Common myeloid progenitor, CD34-positive (primary cell): ENCODE measurements at regions not wholly inside any gene's neighbourhood (a gene's known extent, or its start where the extent isn't known, plus 50 kb on each side); places are given as distances from the start of the nearest gene placed in this dataset.

Source experiments
- CTCF ChIA-PET: fragments of 350-600 bp; sonication (Branson Sonifier 250); formaldehyde crosslinking; loops from one replicate; lab custom pipeline; 2021; ENCODE audit warnings: antibody characterized with exemption; lab: Charles Lee
- POLR2A ChIA-PET: fragments of 350-600 bp; sonication (Branson Sonifier 250); formaldehyde crosslinking; loops from one replicate; lab custom pipeline; 2021; ENCODE audit warnings: antibody characterized with exemption; lab: Charles Lee
- DNase-seq, 3 donors: peaks; one replicate each; pipeline versions ENCODE4 v3.0.0 to v3.0.0-alpha.2; 2013
- H3K27ac ChIP-seq, 2 experiments: 1 replicate in 1 of 2; 2 replicates in 1 of 2; pipeline ENCODE4 v1.7.0; 2013; ENCODE audit warnings: inconsistent platforms in 2 of 2, low read length in 2 of 2, mild to moderate bottlenecking in 2 of 2, low read depth in 1 of 2, moderate library complexity in 1 of 2; ENCODE audit not compliant: severe bottlenecking in 2 of 2, insufficient read depth in 1 of 2, poor library complexity in 1 of 2
- H3K27me3 ChIP-seq, 5 experiments: replicated peaks in 2 of 5; 1 replicate in 3 of 5; 2 replicates in 2 of 5; pipeline versions ENCODE4 v1.6.1 to v1.7.0; 2013; ENCODE audit warnings: low read length in 4 of 5, mild to moderate bottlenecking in 2 of 5, moderate library complexity in 2 of 5, inconsistent platforms in 1 of 5; ENCODE audit not compliant: insufficient read depth in 5 of 5, control insufficient read depth in 4 of 5
- H3K36me3 ChIP-seq, 4 experiments: 1 replicate in 2 of 4; 2 replicates in 2 of 4; pipeline versions ENCODE4 v1.6.1 to v1.7.0; 2013; ENCODE audit warnings: low read length in 3 of 4, control low read depth in 1 of 4, mild to moderate bottlenecking in 1 of 4; ENCODE audit not compliant: control insufficient read depth in 4 of 4, insufficient read depth in 4 of 4
- H3K4me1 ChIP-seq, 4 experiments: 1 replicate in 3 of 4; 2 replicates in 1 of 4; pipeline versions ENCODE4 v1.6.1 to v1.7.1; 2013; ENCODE audit warnings: low read length in 3 of 4, mild to moderate bottlenecking in 3 of 4, control low read depth in 1 of 4, inconsistent platforms in 1 of 4, moderate library complexity in 1 of 4; ENCODE audit not compliant: control insufficient read depth in 4 of 4, insufficient read depth in 4 of 4; ENCODE audit errors: control extremely low read depth in 1 of 4
- H3K4me3 ChIP-seq, 7 experiments: 1 replicate in 4 of 7; 2 replicates in 3 of 7; pipeline versions ENCODE4 v1.5.1 to v1.7.0; 2013; ENCODE audit warnings: mild to moderate bottlenecking in 7 of 7, low read length in 6 of 7, moderate library complexity in 6 of 7, inconsistent platforms in 2 of 7, low read depth in 2 of 7, control low read depth in 1 of 7; ENCODE audit not compliant: insufficient read depth in 4 of 7, control insufficient read depth in 1 of 7; ENCODE audit errors: extremely low read depth in 1 of 7
- H3K9me3 ChIP-seq, 5 experiments: 1 replicate in 4 of 5; 2 replicates in 1 of 5; pipeline versions ENCODE4 v1.6.1 to v1.7.1; 2013; ENCODE audit warnings: low read length in 4 of 5, mild to moderate bottlenecking in 2 of 5, inconsistent platforms in 1 of 5, low read depth in 1 of 5, moderate library complexity in 1 of 5; ENCODE audit not compliant: control insufficient read depth in 4 of 5, insufficient read depth in 2 of 5; ENCODE audit errors: control extremely low read depth in 1 of 5
- WGBS: methylation state at CpG from one replicate; pipeline ENCODE4 v1.1.5; 2013; ENCODE audit not compliant: insufficient coverage; 5-methylcytosine and 5-hydroxymethylcytosine counted together

- no peak overlapping the region for H3K4me3 ChIP-seq
- H3K27ac ChIP-seq = no peak overlapping the region
- peaks cover 0 to 4% (median 0%) of the 10 kb centered on the region in 5 experiments for H3K27me3 ChIP-seq
- POLR2A ChIA-PET = no interaction called here
- WGBS = 100% methylated on average over 1 of the region's 2 CpGs
- no peaks in the 10 kb centered on the region for H3K36me3 ChIP-seq
- peaks cover 0 to 3% (median 0%) of the 10 kb centered on the region in 4 experiments for H3K4me1 ChIP-seq
- DNase-seq = no peak
- CTCF ChIA-PET = no interaction called here
- no peaks in the 10 kb centered on the region for H3K9me3 ChIP-seq
Observed at GRCh38 chr9:104025945-104026344, 68.2 kb upstream of the SMC2 start.

GRCh38 chr9:104027295-104027694 lies 66.8 kb upstream of the SMC2 start:
- Histone ChIP-seq H3K4me1 (peaks cover 0 to 3% (median 0%) of the 10 kb centered on the region in 4 experiments), H3K36me3 (no peaks in the 10 kb centered on the region), H3K9me3 (no peaks in the 10 kb centered on the region), H3K27me3 (peaks cover 0 to 4% (median 0%) of the 10 kb centered on the region in 5 experiments), H3K4me3 (no peak overlapping the region), H3K27ac (no peak overlapping the region)
- peak in 2 of 3 donors; percentile 16 to 32 for DNase-seq
- POLR2A ChIA-PET = no interaction called here
- 22% methylated on average over 5 of the region's 5 CpGs for WGBS
- CTCF ChIA-PET = no interaction called here

- Histone ChIP-seq H3K27me3 (peaks cover 0 to 3% (median 0%) of the 10 kb centered on the region in 5 experiments), H3K4me3 (no peak overlapping the region), H3K4me1 (peaks cover 0 to 3% (median 0%) of the 10 kb centered on the region in 4 experiments), H3K9me3 (no peaks in the 10 kb centered on the region), H3K36me3 (no peaks in the 10 kb centered on the region), H3K27ac (no peak overlapping the region)
- ChIA-PET POLR2A (no interaction called here), CTCF (interaction anchor here (1.1 kb wide), 1 partner anchor 10 kb away, joined by 3 read pairs; no protein-coding TSS in a partner anchor)
- WGBS = 93% methylated on average over 2 of the region's 4 CpGs
- no peak for DNase-seq
Observed at GRCh38 chr9:104028827-104029226, 65.3 kb upstream of the SMC2 start.
